ENCODE measurements at regions not wholly inside any gene's neighbourhood (a gene's known extent, or its start where the extent isn't known, plus 50 kb on each side); places are given as distances from the start of the nearest gene placed in this dataset.

GRCh38 chr4:1589098-1589497 is 95.0 kb downstream of the FAM53A start:
- 48 to 57% (median 54%) methylated on average over 1 of the region's 1 CpG for WGBS, 4 donors
- H3K4me3 ChIP-seq: no peak overlapping the region
- no peaks in the 10 kb centered on the region for H3K4me1 ChIP-seq (replicated peaks in 1 of 2)
- no peak for TF ChIP-seq CTCF (IDR thresholded peaks at IDR 0.05)
- no peak for TF ChIP-seq POLR2A (IDR thresholded peaks at IDR 0.05)
- H3K27ac ChIP-seq: no peak overlapping the region
- no peaks in the 10 kb centered on the region for H3K36me3 ChIP-seq (replicated peaks in 1 of 2)
- intact Hi-C loops (cut with DNase I): no loop called here
- H3K9me3 ChIP-seq (replicated peaks in 1 of 3): peaks cover 0 to 8% (median 7%) of the 10 kb centered on the region in 3 donors
- H3K27me3 ChIP-seq: no peaks in the 10 kb centered on the region
- DNase-seq: no peak

GRCh38 chr4:1588306-1588705 is 95.8 kb downstream of the FAM53A start:
- Histone ChIP-seq H3K27ac (no peak overlapping the region), H3K36me3 (replicated peaks in 1 of 2) (no peaks in the 10 kb centered on the region)
- no peak for DNase-seq

GRCh38 chr4:1584498-1584897 is 99.6 kb downstream of the FAM53A start:
- H3K36me3 ChIP-seq (replicated peaks in 1 of 2): no peaks in the 10 kb centered on the region
- H3K27ac ChIP-seq: no peak overlapping the region
- H3K4me1 ChIP-seq (replicated peaks in 1 of 2): peaks cover 0 to 5% of the 10 kb centered on the region in 2 donors
- no peak for TF ChIP-seq POLR2A (IDR thresholded peaks at IDR 0.05)
- DNase-seq: no peak
- no peak overlapping the region for H3K4me3 ChIP-seq
- H3K9me3 ChIP-seq (replicated peaks in 1 of 3): peaks cover 0 to 5% (median 0%) of the 10 kb centered on the region in 3 donors
- 50 to 65% (median 56%) methylated on average over 3 of the region's 3 CpGs for WGBS, 4 donors
- intact Hi-C loops (cut with DNase I): no loop called here
- H3K27me3 ChIP-seq: no peaks in the 10 kb centered on the region

More at GRCh38 chr4:1588306-1588705, 95.8 kb downstream of the FAM53A start:
- Histone ChIP-seq H3K27me3 (no peaks in the 10 kb centered on the region), H3K9me3 (replicated peaks in 1 of 3) (peaks cover 0 to 8% (median 7%) of the 10 kb centered on the region in 3 donors), H3K4me1 (replicated peaks in 1 of 2) (no peaks in the 10 kb centered on the region), H3K4me3 (no peak overlapping the region)
- intact Hi-C loops (cut with DNase I): no loop called here
- 64 to 76% (median 75%) methylated on average over 3 to 5 of the region's 5 CpGs for WGBS, 4 donors
- TF ChIP-seq POLR2A (IDR thresholded peaks at IDR 0.05) (no peak), CTCF (IDR thresholded peaks at IDR 0.05) (no peak)

- intact Hi-C loops (cut with DNase I): no loop called here
- peaks cover 0 to 7% of the 10 kb centered on the region in 2 donors for H3K4me1 ChIP-seq (replicated peaks in 1 of 2)
- no peaks in the 10 kb centered on the region for H3K27me3 ChIP-seq
- no peak overlapping the region for H3K4me3 ChIP-seq
- H3K9me3 ChIP-seq (replicated peaks in 1 of 3): no peaks in the 10 kb centered on the region
- H3K27ac ChIP-seq: no peak overlapping the region
- DNase-seq: no peak
- TF ChIP-seq CTCF (IDR thresholded peaks at IDR 0.05): no peak
- TF ChIP-seq POLR2A (IDR thresholded peaks at IDR 0.05): no peak
- 69 to 84% (median 76%) methylated on average over 5 of the region's 5 CpGs for WGBS, 4 donors
- H3K36me3 ChIP-seq (replicated peaks in 1 of 2): no peaks in the 10 kb centered on the region
These were observed 100.3 kb downstream of the FAM53A start for GRCh38 chr4:1583859-1584258.

- TF ChIP-seq CTCF (IDR thresholded peaks at IDR 0.05) (no peak), POLR2A (IDR thresholded peaks at IDR 0.05) (no peak)
- Histone ChIP-seq H3K27me3 (no peaks in the 10 kb centered on the region), H3K4me1 (replicated peaks in 1 of 2) (peaks cover 0 to 7% of the 10 kb centered on the region in 2 donors), H3K27ac (no peak overlapping the region), H3K36me3 (replicated peaks in 1 of 2) (no peaks in the 10 kb centered on the region), H3K9me3 (replicated peaks in 1 of 3) (no peaks in the 10 kb centered on the region), H3K4me3 (no peak overlapping the region)
- WGBS, 4 donors: 87 to 92% (median 88%) methylated on average over 14 to 15 of the region's 15 CpGs
- intact Hi-C loops (cut with DNase I): no loop called here
- DNase-seq: no peak
These were observed 100.9 kb downstream of the FAM53A start for GRCh38 chr4:1583051-1583785.
